ENCODE measurements at regions not wholly inside any gene's neighbourhood (a gene's known extent, or its start where the extent isn't known, plus 50 kb on each side); places are given as distances from the start of the nearest gene placed in this dataset.
A peak's percentile ranks its signal among the peaks of the same experiment; 100 is the strongest.

DNA sequence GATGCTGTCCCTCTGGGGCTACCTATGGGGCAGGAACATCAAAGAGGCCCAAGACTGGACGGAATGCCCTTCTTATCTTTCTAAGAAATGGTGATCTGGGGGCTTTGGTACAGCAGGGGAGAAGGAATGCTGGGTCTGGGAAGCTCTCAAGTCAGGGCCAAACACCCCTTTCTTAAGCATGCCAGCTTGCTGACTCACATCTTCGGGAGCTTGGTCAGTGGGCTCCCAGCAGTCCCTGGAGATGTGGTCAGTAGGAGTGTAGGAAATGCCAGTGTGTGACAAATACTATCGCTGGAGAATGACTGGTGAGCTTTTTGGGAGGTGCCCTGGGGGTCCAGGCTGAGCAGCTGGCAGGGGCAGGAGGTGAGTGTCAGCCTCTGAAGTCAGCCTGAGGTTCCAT is 105.0 kb upstream of the CDC42EP3 start:
- in situ Hi-C loops (cut with HindIII; ENCODE audit: low sequenced_read_pairs): no loop called here
- DNase-seq (ENCODE audit: low read depth, low spot score): peak; percentile 88
- no peak overlapping the region for H3K4me3 ChIP-seq (ENCODE audit: low read depth, low read length)
- TF ChIP-seq, protein P1, sequence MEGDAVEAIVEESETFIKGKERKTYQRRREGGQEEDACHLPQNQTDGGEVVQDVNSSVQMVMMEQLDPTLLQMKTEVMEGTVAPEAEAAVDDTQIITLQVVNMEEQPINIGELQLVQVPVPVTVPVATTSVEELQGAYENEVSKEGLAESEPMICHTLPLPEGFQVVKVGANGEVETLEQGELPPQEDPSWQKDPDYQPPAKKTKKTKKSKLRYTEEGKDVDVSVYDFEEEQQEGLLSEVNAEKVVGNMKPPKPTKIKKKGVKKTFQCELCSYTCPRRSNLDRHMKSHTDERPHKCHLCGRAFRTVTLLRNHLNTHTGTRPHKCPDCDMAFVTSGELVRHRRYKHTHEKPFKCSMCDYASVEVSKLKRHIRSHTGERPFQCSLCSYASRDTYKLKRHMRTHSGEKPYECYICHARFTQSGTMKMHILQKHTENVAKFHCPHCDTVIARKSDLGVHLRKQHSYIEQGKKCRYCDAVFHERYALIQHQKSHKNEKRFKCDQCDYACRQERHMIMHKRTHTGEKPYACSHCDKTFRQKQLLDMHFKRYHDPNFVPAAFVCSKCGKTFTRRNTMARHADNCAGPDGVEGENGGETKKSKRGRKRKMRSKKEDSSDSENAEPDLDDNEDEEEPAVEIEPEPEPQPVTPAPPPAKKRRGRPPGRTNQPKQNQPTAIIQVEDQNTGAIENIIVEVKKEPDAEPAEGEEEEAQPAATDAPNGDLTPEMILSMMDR (IDR thresholded peaks at IDR 0.05; ENCODE audit: low read depth, low read length): no peak

DNA sequence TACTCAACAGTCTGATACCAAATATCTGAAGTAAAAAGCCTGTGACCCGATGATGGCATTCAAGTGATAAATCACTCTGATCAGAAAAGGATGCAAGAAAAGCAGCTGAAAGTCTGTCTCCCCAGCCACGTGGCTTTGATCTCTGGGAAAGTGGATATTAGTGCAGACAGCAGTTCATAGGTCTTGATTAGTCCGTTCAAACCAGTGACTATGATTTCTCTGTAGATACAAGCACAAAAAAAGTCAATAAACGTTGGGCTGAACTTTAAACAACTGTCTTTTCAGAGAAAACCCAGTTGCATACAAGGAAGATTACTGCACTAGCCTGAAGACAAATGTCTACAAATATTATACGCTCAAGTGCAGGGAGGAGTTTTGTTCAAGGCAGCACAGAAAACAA is 107.7 kb upstream of the CDC42EP3 start:
- in situ Hi-C loops (cut with HindIII; ENCODE audit: low sequenced_read_pairs): no loop called here
- TF ChIP-seq, protein P1 (IDR thresholded peaks at IDR 0.05; ENCODE audit: low read depth, low read length): no peak
- DNase-seq (ENCODE audit: low read depth, low spot score): no peak

DNA sequence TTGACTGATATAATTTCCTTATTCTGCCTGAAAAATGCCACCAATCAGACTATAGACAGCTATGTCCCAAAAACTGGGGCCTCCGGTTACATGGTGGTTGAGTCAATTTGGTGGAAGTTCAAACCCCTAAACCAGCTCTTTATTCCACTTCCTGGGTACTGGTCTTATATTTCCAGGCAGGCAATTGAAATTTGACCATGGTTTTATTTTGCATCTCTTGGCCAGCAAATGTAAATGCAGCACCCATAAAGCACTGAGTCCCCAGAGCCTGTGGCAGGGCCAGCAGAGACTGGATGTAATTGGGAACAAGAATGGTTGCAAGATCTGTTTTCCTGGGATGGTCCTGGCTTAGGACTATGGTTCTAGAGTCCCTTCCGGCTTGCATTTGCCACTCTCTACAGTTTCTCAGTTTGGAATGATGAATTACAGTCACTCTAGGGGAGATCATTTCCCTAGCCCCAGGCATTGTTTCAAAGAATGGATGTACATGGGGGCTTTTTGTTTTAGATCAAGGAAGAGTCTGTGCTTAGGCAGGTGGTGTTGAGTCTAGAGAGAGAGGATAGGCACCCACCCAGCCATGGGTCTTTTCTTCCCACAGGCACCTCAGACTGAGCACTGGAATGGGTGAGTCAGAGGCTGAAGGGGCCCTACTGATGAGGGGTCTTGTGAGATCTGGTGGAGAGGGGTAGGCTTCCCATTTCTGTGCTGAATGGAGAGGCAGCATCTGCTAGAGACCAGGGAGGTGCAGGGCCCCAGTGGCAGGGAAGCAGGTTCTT is 108.4 kb upstream of the CDC42EP3 start:
- TF ChIP-seq, protein P1 (IDR thresholded peaks at IDR 0.05; ENCODE audit: low read depth, low read length): no peak
- in situ Hi-C loops (cut with HindIII; ENCODE audit: low sequenced_read_pairs): no loop called here
- no peak for DNase-seq (ENCODE audit: low read depth, low spot score)
- H3K4me3 ChIP-seq (ENCODE audit: low read depth, low read length): no peak overlapping the region

More for the DNA sequence above, 107.7 kb upstream of the CDC42EP3 start:
- no peak overlapping the region for H3K4me3 ChIP-seq (ENCODE audit: low read depth, low read length)

DNA sequence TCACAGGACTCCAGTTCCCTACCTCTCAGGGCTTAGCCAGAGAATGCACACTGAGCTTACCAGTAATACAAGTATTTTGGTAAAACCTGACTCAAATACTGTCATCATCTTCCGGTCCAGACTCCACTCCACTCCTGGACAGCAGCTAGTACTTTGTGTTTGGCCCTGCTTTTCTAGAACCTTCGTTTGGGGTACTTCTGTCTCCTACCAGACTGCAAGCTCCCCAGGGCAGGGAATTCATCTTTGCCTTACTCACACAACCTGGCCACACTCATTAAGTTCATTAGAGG is 108.9 kb upstream of the CDC42EP3 start:
- DNase-seq (ENCODE audit: low read depth, low spot score): peak; percentile 44
- TF ChIP-seq, protein P1 (IDR thresholded peaks at IDR 0.05; ENCODE audit: low read depth, low read length): no peak
- in situ Hi-C loops (cut with HindIII; ENCODE audit: low sequenced_read_pairs): no loop called here
- H3K4me3 ChIP-seq (ENCODE audit: low read depth, low read length): no peak overlapping the region

DNA sequence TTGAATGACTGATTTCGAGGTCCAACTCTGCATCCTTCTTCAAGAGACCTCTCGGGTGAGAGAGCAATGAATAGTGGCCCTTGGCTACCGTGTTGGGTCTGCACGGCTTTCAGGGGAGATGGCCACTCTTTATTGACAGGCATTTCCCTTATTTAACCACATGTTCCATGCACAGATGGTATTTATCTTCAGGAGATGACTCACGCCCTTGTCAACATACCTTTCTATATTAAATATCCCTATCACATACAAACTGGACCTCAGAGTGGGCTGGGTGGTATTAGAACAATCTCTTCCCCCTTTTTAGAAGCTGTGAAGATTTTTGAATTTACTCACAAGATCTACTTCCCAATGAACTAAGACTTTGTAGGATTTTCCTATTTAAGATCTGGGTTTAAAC is 109.6 kb upstream of the CDC42EP3 start:
- in situ Hi-C loops (cut with HindIII; ENCODE audit: low sequenced_read_pairs): no loop called here
- TF ChIP-seq, protein P1 (IDR thresholded peaks at IDR 0.05; ENCODE audit: low read depth, low read length): no peak
- DNase-seq (ENCODE audit: low read depth, low spot score): peak; percentile 66
- no peak overlapping the region for H3K4me3 ChIP-seq (ENCODE audit: low read depth, low read length)

DNA sequence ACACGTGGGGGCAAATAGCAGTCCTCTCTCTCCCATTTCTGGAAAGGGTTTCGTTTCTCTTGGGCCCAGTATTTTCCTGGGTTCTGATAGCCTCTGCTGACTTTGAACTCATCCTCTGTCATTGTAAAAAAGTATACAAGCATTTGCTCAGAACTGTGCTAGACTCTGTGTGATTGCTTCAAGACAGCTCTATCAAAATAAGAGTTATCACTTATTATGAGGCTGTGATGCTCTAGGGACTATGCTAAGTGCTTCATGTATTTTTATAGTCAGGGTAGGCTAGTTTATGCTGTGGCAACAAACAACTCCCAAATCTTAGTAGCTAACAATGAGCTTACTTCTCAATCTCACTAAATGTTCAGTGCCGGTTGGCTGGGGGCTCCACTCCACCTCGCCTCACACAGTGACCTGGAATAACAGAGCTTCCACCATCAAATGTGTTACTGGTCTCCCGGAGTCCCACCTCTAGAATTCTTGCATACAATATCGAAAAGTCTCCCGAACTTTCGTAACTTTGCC is 110.8 kb upstream of the CDC42EP3 start:
- no peak for DNase-seq (ENCODE audit: low read depth, low spot score)
- in situ Hi-C loops (cut with HindIII; ENCODE audit: low sequenced_read_pairs): no loop called here
- H3K4me3 ChIP-seq (ENCODE audit: low read depth, low read length): no peak overlapping the region
- TF ChIP-seq, protein P1 (IDR thresholded peaks at IDR 0.05; ENCODE audit: low read depth, low read length): no peak

All from astrocyte of the spinal cord (primary cell).